Vagina (tissue), 2 donors: ENCODE measurements at regions not wholly inside any gene's neighbourhood (a gene's known extent, or its start where the extent isn't known, plus 50 kb on each side); places are given as distances from the start of the nearest gene placed in this dataset.

ENCODE experiments used
- POLR2AphosphoS5 ChIP-seq, 2 donors: sonication (generic); formaldehyde crosslinking; IDR thresholded peaks; one replicate each; pipeline ENCODE4 v1.9.0; 2017; ENCODE audit warnings: antibody characterized with exemption in 2 of 2, mild to moderate bottlenecking in 2 of 2, low read depth in 1 of 2; ENCODE audit not compliant: insufficient read depth in 1 of 2
- TF ChIP-seq, protein P1 (sequence below), 3 experiments: fragments of 450-650 bp in 2 of 3; fragments of 200-600 bp in 1 of 3; sonication (generic) in 1 of 3; IDR thresholded peaks; one replicate each; pipeline ENCODE4 v1.5.1; 2017 to 2019; ENCODE audit warnings: antibody characterized with exemption in 3 of 3, mild to moderate bottlenecking in 2 of 3, moderate library complexity in 2 of 3

GRCh38 chr3:95265129-95265528 is 1202.3 kb downstream of the NSUN3 start:
- TF ChIP-seq, protein P1, sequence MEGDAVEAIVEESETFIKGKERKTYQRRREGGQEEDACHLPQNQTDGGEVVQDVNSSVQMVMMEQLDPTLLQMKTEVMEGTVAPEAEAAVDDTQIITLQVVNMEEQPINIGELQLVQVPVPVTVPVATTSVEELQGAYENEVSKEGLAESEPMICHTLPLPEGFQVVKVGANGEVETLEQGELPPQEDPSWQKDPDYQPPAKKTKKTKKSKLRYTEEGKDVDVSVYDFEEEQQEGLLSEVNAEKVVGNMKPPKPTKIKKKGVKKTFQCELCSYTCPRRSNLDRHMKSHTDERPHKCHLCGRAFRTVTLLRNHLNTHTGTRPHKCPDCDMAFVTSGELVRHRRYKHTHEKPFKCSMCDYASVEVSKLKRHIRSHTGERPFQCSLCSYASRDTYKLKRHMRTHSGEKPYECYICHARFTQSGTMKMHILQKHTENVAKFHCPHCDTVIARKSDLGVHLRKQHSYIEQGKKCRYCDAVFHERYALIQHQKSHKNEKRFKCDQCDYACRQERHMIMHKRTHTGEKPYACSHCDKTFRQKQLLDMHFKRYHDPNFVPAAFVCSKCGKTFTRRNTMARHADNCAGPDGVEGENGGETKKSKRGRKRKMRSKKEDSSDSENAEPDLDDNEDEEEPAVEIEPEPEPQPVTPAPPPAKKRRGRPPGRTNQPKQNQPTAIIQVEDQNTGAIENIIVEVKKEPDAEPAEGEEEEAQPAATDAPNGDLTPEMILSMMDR (IDR thresholded peaks at IDR 0.05) = no peak
- no peak for TF ChIP-seq POLR2AphosphoS5 (IDR thresholded peaks at IDR 0.05; ENCODE audit: insufficient read depth in 1 of 2, low read depth in 1 of 2)
